WI38 (cell line): ENCODE measurements at regions not wholly inside any gene's neighbourhood (a gene's known extent, or its start where the extent isn't known, plus 50 kb on each side); places are given as distances from the start of the nearest gene placed in this dataset.
"Not testable (repeated sequence)": the region's sequence is repeated elsewhere in the genome, so short reads cannot be mapped to it uniquely, and the experiment has no call there.

Source experiments
- H3K4me3 ChIP-seq: 2 replicates; pipeline ENCODE4 v1.5.1; 2011; ENCODE audit warnings: low read depth, mild to moderate bottlenecking, control low read depth, low read length
- TF ChIP-seq, protein P1 (sequence below): IDR thresholded peaks from 2 replicates; pipeline ENCODE4 v1.5.1; 2012; ENCODE audit warnings: low read depth, mild to moderate bottlenecking, control low read depth, low read length

DNA sequence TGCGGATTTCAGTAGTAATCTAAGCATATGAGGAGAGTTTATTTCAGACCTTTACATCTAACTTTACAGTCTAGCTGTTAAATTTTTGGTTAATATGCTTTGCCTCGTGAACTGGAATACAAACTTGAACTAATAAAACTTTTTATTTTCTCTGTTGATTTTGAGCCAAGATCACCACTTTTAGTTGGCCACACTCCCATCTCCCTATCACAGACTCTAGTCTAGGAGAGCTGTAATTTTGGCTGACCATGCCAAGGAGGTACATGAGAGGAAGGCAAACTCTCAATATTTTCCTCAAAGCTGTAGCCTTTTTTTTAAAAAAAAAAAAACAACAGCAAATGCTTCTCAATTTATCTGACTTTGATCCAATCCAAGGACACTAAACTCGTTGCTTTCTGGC is 597.5 kb upstream of the PCDH7 start:
- H3K4me3 ChIP-seq = no peak overlapping the region
- TF ChIP-seq, protein P1, sequence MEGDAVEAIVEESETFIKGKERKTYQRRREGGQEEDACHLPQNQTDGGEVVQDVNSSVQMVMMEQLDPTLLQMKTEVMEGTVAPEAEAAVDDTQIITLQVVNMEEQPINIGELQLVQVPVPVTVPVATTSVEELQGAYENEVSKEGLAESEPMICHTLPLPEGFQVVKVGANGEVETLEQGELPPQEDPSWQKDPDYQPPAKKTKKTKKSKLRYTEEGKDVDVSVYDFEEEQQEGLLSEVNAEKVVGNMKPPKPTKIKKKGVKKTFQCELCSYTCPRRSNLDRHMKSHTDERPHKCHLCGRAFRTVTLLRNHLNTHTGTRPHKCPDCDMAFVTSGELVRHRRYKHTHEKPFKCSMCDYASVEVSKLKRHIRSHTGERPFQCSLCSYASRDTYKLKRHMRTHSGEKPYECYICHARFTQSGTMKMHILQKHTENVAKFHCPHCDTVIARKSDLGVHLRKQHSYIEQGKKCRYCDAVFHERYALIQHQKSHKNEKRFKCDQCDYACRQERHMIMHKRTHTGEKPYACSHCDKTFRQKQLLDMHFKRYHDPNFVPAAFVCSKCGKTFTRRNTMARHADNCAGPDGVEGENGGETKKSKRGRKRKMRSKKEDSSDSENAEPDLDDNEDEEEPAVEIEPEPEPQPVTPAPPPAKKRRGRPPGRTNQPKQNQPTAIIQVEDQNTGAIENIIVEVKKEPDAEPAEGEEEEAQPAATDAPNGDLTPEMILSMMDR = no peak

DNA sequence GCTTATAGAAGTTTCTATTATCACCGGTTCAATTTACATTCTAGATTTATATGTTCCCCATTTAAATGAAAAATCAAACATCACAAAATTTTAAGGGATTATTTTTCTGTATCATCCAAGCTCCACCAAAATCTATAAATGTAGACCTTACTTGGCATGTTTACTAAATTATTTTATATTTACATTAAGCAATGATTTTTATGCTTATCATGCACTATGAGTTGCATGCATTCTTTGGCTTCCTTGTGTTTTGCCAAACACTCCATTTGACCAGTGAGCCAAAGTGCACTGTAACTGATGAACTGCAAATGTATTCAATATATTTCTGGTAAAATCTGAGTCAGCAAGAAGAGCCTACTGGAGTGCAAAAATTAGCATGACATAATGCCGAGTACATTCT is 595.5 kb upstream of the PCDH7 start:
- not testable (repeated sequence) for H3K4me3 ChIP-seq

DNA sequence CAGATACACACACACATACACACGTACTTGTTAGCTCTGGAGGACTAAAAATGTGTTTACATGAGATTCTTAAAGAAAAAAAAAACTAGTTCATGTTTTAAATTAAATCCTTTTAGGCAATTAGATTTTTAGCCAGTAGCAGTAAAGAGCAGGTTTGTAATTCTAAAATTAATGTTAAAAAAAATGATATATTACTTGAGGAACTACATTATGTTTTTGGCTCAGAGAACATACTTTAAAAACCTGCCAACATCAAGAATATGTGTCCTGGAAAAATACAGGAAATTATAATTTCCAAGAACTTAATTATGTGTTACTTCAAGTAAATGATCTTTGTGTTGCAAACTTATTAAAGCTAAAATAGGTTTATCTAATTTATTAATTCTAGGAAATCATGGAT is 594.3 kb upstream of the PCDH7 start:
- TF ChIP-seq, protein P1 = no peak
- no peak overlapping the region for H3K4me3 ChIP-seq

DNA sequence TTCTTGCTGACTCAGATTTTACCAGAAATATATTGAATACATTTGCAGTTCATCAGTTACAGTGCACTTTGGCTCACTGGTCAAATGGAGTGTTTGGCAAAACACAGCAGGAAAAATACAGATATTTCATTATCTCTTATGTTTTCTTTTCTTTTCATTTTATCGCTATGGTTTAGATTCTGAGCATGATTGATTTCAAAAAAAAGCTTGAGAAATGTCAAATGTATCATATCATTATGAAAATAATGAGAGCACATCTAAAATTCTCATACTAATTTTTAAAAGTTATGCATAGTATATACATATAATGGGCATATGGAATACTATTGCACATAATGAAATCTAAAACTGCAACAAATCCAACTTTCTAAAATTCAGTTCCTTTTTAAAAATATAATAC is 593.8 kb upstream of the PCDH7 start:
- TF ChIP-seq, protein P1 = no peak
- no peak overlapping the region for H3K4me3 ChIP-seq

DNA sequence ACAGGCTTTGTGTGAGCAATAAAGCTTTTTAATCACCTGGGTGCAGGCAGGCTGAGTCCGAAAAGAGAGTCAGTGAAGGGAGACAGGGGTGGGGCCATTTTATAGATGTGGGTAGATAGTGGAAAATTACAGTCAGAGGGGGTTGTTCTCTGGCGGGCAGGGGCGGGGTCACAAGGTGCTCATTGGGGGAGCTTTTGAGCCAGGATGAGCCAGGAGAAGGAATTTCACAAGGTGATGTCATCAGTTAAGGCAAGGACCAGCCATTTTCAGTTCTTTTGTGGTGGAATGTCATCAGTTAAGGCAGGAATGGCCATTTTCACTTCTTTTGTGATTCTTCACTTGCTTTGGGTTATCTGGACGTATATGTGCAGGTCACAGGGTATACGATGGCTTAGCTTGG is 571.3 kb upstream of the PCDH7 start:
- H3K4me3 ChIP-seq = not testable (repeated sequence)

DNA sequence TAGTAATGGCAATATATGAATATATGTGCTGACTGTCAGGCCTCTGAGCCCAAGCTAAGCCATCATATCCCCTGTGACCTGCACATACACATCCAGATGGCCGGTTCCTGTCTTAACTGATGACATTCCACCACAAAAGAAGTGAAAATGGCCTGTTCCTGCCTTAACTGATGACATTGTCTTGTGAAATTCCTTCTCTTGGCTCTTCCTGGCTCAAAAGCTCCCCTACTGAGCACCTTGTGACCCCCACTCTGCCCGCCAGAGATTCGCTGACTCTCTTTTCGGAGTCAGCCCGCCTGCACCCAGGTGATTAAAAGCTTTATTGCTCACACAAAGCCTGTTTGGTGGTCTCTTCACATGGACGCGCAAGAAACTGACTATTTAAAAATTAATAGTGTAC is 570.6 kb upstream of the PCDH7 start:
- H3K4me3 ChIP-seq = not testable (repeated sequence)

DNA sequence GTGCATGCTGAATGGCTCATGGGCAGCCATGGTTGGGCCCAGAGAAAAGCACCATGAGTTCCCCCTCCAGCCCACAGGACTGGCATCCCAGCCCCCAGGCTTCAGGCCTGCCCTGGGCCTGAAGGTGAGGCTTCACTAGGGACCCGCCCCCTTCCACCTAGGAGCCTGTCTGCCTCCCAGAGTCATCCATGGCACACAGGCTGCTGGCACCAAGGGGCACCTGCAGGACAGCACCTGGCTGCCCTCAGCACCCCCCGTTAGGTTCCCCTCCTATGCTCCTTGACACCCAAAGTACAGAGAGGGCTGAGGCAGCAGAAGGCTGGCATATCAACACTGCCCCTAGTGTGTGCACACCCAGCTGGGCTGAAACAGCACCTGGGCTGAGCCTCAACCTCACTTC is 566.7 kb upstream of the PCDH7 start:
- TF ChIP-seq, protein P1 = no peak
- H3K4me3 ChIP-seq = no peak overlapping the region

DNA sequence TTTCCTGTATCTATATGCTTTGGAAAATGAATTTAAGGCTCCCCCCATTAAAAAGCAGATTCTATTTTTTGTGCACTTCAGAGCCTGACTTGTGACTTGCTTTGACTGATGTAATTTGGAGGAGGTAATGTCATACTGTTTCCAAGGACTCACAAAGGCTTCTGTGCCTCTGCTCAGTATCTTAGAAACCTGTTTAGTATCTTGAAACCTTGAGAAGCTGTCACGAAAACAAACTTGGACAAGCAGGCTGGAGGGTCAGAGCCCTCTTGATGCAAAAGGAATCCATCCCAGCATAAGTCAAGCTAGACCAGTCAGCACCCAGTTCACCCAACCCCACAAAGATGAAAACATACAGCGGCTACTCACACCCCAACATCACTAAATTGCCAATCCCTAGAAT is 560.0 kb upstream of the PCDH7 start:
- H3K4me3 ChIP-seq = no peak overlapping the region
- TF ChIP-seq, protein P1 = no peak

DNA sequence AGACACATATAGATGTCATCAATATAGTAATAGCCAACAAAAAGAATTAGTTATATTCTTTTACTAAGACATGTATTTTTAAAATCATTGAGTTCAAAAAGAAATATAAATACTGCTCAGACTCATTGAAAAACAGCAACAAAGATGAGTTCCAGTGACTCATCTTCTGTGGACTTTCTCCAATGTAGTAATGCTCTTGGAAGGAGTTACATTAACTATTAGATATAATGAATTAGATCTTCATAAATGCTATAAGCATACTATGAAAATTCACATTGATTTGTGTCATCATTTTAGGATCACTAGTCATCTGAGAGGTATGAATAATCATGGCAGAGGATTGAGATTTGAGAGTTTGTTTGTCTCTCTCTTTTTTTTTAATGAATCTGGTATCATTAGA is 547.8 kb upstream of the PCDH7 start:
- TF ChIP-seq, protein P1 = no peak
- H3K4me3 ChIP-seq = no peak overlapping the region
